PC-9 (cell line): ENCODE measurements at regions not wholly inside any gene's neighbourhood (a gene's known extent, or its start where the extent isn't known, plus 50 kb on each side); places are given as distances from the start of the nearest gene placed in this dataset.

ENCODE experiments used
- EZH2 ChIP-seq: fragments of 200-600 bp; sonication (generic); IDR thresholded peaks from 2 replicates; pipeline ENCODE4 v1.8.0; 2017; ENCODE audit warnings: antibody characterized with exemption, low read depth
- TF ChIP-seq, protein P1 (sequence below): fragments of 200-600 bp; sonication (generic); conservative IDR thresholded peaks from 2 replicates; pipeline ENCODE4 v1.6.1; 2017; ENCODE audit warnings: mixed run types, antibody characterized with exemption, mild to moderate bottlenecking, moderate library complexity

DNA sequence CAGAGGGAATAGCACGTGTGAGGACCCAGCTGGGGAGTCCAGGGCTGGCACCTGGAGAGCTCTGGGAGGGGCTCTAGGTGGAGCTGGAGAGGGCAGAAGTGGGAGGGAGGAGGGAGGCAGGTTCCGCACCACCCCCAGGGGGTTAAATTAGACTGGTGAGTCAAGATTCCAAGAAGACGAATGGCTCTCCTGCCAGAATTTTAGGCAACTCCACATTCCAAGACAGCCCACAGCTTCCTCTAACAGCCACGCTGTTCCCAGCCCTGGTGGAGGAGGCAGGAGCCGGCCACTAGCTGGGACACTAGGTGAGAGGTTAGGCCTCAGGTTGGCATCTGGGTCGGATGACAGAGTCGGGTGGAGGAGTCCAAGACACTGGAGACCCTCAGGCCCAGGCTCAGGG is 60.2 kb downstream of the TFAP2C start:
- TF ChIP-seq, protein P1, sequence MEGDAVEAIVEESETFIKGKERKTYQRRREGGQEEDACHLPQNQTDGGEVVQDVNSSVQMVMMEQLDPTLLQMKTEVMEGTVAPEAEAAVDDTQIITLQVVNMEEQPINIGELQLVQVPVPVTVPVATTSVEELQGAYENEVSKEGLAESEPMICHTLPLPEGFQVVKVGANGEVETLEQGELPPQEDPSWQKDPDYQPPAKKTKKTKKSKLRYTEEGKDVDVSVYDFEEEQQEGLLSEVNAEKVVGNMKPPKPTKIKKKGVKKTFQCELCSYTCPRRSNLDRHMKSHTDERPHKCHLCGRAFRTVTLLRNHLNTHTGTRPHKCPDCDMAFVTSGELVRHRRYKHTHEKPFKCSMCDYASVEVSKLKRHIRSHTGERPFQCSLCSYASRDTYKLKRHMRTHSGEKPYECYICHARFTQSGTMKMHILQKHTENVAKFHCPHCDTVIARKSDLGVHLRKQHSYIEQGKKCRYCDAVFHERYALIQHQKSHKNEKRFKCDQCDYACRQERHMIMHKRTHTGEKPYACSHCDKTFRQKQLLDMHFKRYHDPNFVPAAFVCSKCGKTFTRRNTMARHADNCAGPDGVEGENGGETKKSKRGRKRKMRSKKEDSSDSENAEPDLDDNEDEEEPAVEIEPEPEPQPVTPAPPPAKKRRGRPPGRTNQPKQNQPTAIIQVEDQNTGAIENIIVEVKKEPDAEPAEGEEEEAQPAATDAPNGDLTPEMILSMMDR: no peak
- TF ChIP-seq EZH2: no peak
